ENCODE measurements at regions not wholly inside any gene's neighbourhood (a gene's known extent, or its start where the extent isn't known, plus 50 kb on each side); places are given as distances from the start of the nearest gene placed in this dataset.
"Not testable (repeated sequence)": the region's sequence is repeated elsewhere in the genome, so short reads cannot be mapped to it uniquely, and the experiment has no call there.

DNA sequence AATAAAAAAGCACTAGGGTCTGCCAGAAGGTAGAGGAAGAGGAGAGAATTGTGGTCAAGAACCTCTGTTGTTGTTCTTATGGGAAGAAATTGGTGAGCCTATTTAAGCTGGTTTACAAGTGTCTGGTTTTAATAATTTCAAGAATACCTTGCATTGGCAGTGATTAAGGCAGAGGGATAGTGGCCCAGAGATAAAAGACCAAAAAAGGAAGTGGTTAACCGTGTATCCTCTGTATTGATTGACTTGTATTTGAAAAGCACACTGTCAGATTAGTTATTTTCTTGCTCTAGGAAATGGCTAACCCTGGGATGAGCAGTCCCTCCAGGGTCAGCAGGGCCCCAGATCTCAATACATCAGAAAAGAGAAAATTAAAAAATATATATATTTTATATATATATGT lies 190.1 kb downstream of the SPIN4 start:
- TF ChIP-seq, protein P1, sequence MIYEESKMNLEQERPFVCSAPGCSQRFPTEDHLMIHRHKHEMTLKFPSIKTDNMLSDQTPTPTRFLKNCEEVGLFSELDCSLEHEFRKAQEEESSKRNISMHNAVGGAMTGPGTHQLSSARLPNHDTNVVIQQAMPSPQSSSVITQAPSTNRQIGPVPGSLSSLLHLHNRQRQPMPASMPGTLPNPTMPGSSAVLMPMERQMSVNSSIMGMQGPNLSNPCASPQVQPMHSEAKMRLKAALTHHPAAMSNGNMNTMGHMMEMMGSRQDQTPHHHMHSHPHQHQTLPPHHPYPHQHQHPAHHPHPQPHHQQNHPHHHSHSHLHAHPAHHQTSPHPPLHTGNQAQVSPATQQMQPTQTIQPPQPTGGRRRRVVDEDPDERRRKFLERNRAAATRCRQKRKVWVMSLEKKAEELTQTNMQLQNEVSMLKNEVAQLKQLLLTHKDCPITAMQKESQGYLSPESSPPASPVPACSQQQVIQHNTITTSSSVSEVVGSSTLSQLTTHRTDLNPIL (CRISPR knock-in tag; IDR thresholded peaks at IDR 0.05; ENCODE audit: low read depth), result not testable (repeated sequence)
- TF ChIP-seq, protein P2, sequence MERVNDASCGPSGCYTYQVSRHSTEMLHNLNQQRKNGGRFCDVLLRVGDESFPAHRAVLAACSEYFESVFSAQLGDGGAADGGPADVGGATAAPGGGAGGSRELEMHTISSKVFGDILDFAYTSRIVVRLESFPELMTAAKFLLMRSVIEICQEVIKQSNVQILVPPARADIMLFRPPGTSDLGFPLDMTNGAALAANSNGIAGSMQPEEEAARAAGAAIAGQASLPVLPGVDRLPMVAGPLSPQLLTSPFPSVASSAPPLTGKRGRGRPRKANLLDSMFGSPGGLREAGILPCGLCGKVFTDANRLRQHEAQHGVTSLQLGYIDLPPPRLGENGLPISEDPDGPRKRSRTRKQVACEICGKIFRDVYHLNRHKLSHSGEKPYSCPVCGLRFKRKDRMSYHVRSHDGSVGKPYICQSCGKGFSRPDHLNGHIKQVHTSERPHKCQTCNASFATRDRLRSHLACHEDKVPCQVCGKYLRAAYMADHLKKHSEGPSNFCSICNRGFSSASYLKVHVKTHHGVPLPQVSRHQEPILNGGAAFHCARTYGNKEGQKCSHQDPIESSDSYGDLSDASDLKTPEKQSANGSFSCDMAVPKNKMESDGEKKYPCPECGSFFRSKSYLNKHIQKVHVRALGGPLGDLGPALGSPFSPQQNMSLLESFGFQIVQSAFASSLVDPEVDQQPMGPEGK (CRISPR knock-in tag; IDR thresholded peaks at IDR 0.05; ENCODE audit: borderline replicate concordance), result not testable (repeated sequence)

Data from SK-N-SH treated with all-trans-retinoic acid at 6 μM for 48 hours (cell line).